ENCODE measurements at regions not wholly inside any gene's neighbourhood (a gene's known extent, or its start where the extent isn't known, plus 50 kb on each side); places are given as distances from the start of the nearest gene placed in this dataset.

GRCh38 chr9:129283705-129284606, 105.9 kb upstream of the IER5L start:
- no peak for TF ChIP-seq CTCF (IDR thresholded peaks at IDR 0.05)
- TF ChIP-seq ZFX (IDR thresholded peaks at IDR 0.05; ENCODE audit: borderline replicate concordance), result no peak

Data from 22Rv1 (cell line).